H1 (cell line): ENCODE measurements at regions not wholly inside any gene's neighbourhood (a gene's known extent, or its start where the extent isn't known, plus 50 kb on each side); places are given as distances from the start of the nearest gene placed in this dataset.
A peak's percentile ranks its signal among the peaks of the same experiment; 100 is the strongest.

ENCODE experiments used
- CTCF ChIA-PET: fragments of 300-600 bp; sonication (Branson Sonifier 250); formaldehyde crosslinking; loops from one replicate; lab custom pipeline; 2021; ENCODE audit not compliant: partially characterized antibody; lab: Charles Lee
- POLR2A ChIA-PET: fragments of 300-600 bp; sonication (Branson Sonifier 250); formaldehyde crosslinking; loops from one replicate; lab custom pipeline; 2021; ENCODE audit warnings: inconsistent platforms; ENCODE audit not compliant: partially characterized antibody; lab: Charles Lee
- DNase-seq, 2 experiments: peaks; one replicate each; pipeline versions ENCODE4 v3.0.0 to v3.0.0-alpha.2; 2010 to 2022; ENCODE audit warnings: low spot score in 2 of 2, low read depth in 1 of 2, mixed read lengths in 1 of 2
- FAIRE-seq: peaks from 2 replicates; lab custom pipeline; 2011; peaks lifted over from hg19 to GRCh38; lab: Jason Lieb, UNC
- H2AFZ ChIP-seq: 2 replicates; pipeline ENCODE4 v1.8.1; 2012; ENCODE audit warnings: low read length, inconsistent platforms
- H2AK5ac ChIP-seq: 2 replicates; pipeline ENCODE4 v1.6.1; 2013; ENCODE audit warnings: low read depth, low read length
- H2BK120ac ChIP-seq: replicated peaks from 2 replicates; pipeline ENCODE3; 2013; ENCODE audit warnings: low read depth, low read length, inconsistent platforms
- H2BK12ac ChIP-seq: 2 replicates; pipeline ENCODE4 v1.6.1; 2013; ENCODE audit warnings: low read depth, low read length
- H2BK15ac ChIP-seq: 2 replicates; pipeline ENCODE4 v1.6.1; 2013; ENCODE audit warnings: low read length
- H2BK20ac ChIP-seq: 2 replicates; pipeline ENCODE4 v1.6.1; 2013; ENCODE audit warnings: low read length
- H2BK5ac ChIP-seq: 2 replicates; pipeline ENCODE4 v1.6.1; 2013; ENCODE audit warnings: low read depth, low read length
- H3K14ac ChIP-seq: 2 replicates; pipeline ENCODE4 v1.6.1; 2013; ENCODE audit warnings: inconsistent platforms; ENCODE audit not compliant: insufficient read length
- H3K18ac ChIP-seq: 2 replicates; pipeline ENCODE4 v1.6.1; 2013; ENCODE audit warnings: low read length; ENCODE audit errors: extremely low read depth
- H3K23ac ChIP-seq: 2 replicates; pipeline ENCODE4 v1.6.1; 2013; ENCODE audit warnings: inconsistent platforms; ENCODE audit not compliant: insufficient read length
- H3K23me2 ChIP-seq: 2 replicates; pipeline ENCODE4 v1.6.1; 2013; ENCODE audit warnings: low read depth, low read length
- H3K27ac ChIP-seq: 2 replicates; pipeline ENCODE4 v1.6.1; 2011; ENCODE audit warnings: low read depth, low read length, inconsistent platforms
- H3K27me3 ChIP-seq, 4 experiments: replicated peaks in 1 of 4; 1 replicate in 1 of 4; 2 replicates in 3 of 4; pipeline versions ENCODE4 v1.6.1 to v1.8.1; 2011 to 2013; ENCODE audit warnings: low read length in 3 of 4, mild to moderate bottlenecking in 3 of 4, inconsistent platforms in 2 of 4, mixed read lengths in 2 of 4, moderate library complexity in 1 of 4; ENCODE audit not compliant: control insufficient read depth in 3 of 4, insufficient read depth in 3 of 4; ENCODE audit errors: extremely low read depth in 1 of 4
- H3K36me3 ChIP-seq, 4 experiments: 2 replicates each; pipeline versions ENCODE4 v1.6.1 to v1.8.1; 2011 to 2013; ENCODE audit warnings: mild to moderate bottlenecking in 4 of 4, low read length in 3 of 4, moderate library complexity in 2 of 4, control low read depth in 1 of 4, inconsistent platforms in 1 of 4; ENCODE audit not compliant: insufficient read depth in 4 of 4, control insufficient read depth in 2 of 4
- H3K4ac ChIP-seq: replicated peaks from 2 replicates; pipeline ENCODE3; 2013; ENCODE audit warnings: low read length, low read depth, mixed read lengths, inconsistent platforms; ENCODE audit not compliant: insufficient read length
- H3K4me1 ChIP-seq, 4 experiments: replicated peaks in 1 of 4; 1 replicate in 1 of 4; 2 replicates in 3 of 4; pipeline versions ENCODE4 v1.6.1 to v1.8.1; 2011 to 2013; ENCODE audit warnings: low read length in 3 of 4, inconsistent platforms in 2 of 4, mixed read lengths in 1 of 4; ENCODE audit not compliant: insufficient read depth in 4 of 4, control insufficient read depth in 3 of 4
- H3K4me2 ChIP-seq, 2 experiments: 2 replicates each; pipeline versions ENCODE4 v1.6.1 to v1.8.1; 2011 to 2013; ENCODE audit warnings: low read depth in 2 of 2, low read length in 2 of 2, control low read depth in 1 of 2, inconsistent platforms in 1 of 2, mild to moderate bottlenecking in 1 of 2; ENCODE audit not compliant: insufficient read depth in 1 of 2
- H3K4me3 ChIP-seq, 4 experiments: fragments of 200-600, 300-600 bp in 1 of 4; sonication (generic), shearing (Covaris generic), sonication (Bioruptor Twin) in 1 of 4; 2 replicates each; pipeline versions ENCODE4 v1.5.1 to v1.8.1; 2011 to 2016; ENCODE audit warnings: low read length in 4 of 4, low read depth in 3 of 4, control low read depth in 2 of 4, inconsistent platforms in 2 of 4, mild to moderate bottlenecking in 2 of 4, mixed read lengths in 1 of 4, moderate library complexity in 1 of 4; ENCODE audit not compliant: insufficient read depth in 2 of 4; ENCODE audit errors: extremely low read depth in 1 of 4
- H3K56ac ChIP-seq: replicated peaks from 2 replicates; pipeline ENCODE3; 2013; ENCODE audit warnings: low read depth, mild to moderate bottlenecking, mixed read lengths, low read length, inconsistent platforms; ENCODE audit not compliant: insufficient read length
- H3K79me1 ChIP-seq: 2 replicates; pipeline ENCODE4 v1.6.1; 2013; ENCODE audit warnings: low read depth, low read length, control low read depth
- H3K79me2 ChIP-seq, 2 experiments: 2 replicates each; pipeline versions ENCODE4 v1.6.1 to v1.8.1; 2012 to 2013; ENCODE audit warnings: low read length in 2 of 2, mild to moderate bottlenecking in 2 of 2, inconsistent platforms in 1 of 2; ENCODE audit not compliant: insufficient read depth in 2 of 2, control insufficient read depth in 1 of 2
- H3K9ac ChIP-seq, 4 experiments: replicated peaks in 1 of 4; 1 replicate in 1 of 4; 2 replicates in 3 of 4; pipeline versions ENCODE4 v1.6.1 to v1.8.1; 2011 to 2013; ENCODE audit warnings: low read depth in 3 of 4, low read length in 3 of 4, control low read depth in 2 of 4, mild to moderate bottlenecking in 2 of 4, moderate library complexity in 2 of 4, inconsistent platforms in 1 of 4; ENCODE audit errors: extremely low read depth in 1 of 4
- H3K9me3 ChIP-seq, 2 experiments: 2 replicates each; pipeline versions ENCODE4 v1.6.1 to v1.8.1; 2012 to 2013; ENCODE audit warnings: mild to moderate bottlenecking in 2 of 2, moderate library complexity in 2 of 2, control low read depth in 1 of 2, inconsistent platforms in 1 of 2, low read depth in 1 of 2, low read length in 1 of 2, mixed read lengths in 1 of 2; ENCODE audit not compliant: insufficient read depth in 2 of 2
- H4K20me1 ChIP-seq, 2 experiments: replicated peaks in 1 of 2; 2 replicates each; pipeline versions ENCODE3 to v1.8.1; 2011 to 2013; ENCODE audit warnings: inconsistent platforms in 2 of 2, low read length in 2 of 2, mild to moderate bottlenecking in 1 of 2; ENCODE audit not compliant: insufficient read depth in 2 of 2, control insufficient read depth in 1 of 2
- H4K5ac ChIP-seq: 2 replicates; pipeline ENCODE4 v1.6.1; 2013; ENCODE audit warnings: low read length, low read depth, mixed read lengths, inconsistent platforms; ENCODE audit not compliant: insufficient read length
- H4K8ac ChIP-seq: 2 replicates; pipeline ENCODE4 v1.8.0; 2013; ENCODE audit warnings: mild to moderate bottlenecking, moderate library complexity, low read length, inconsistent platforms; ENCODE audit not compliant: insufficient read depth; ENCODE audit errors: extremely low read depth
- H4K91ac ChIP-seq: replicated peaks from 2 replicates; pipeline ENCODE3; 2013; ENCODE audit warnings: low read length, mixed read lengths, inconsistent platforms; ENCODE audit not compliant: insufficient read length
- ATF2 ChIP-seq: IDR thresholded peaks from 2 replicates; pipeline ENCODE4 v1.6.1; 2012; ENCODE audit warnings: low read length, inconsistent platforms
- BCL11A ChIP-seq, 2 experiments: IDR thresholded peaks; one replicate each; pipeline ENCODE4 v1.6.1; 2011; ENCODE audit warnings: low read depth in 2 of 2, low read length in 2 of 2, mild to moderate bottlenecking in 2 of 2
- CTCF ChIP-seq, 3 experiments: IDR thresholded peaks; 1 replicate in 2 of 3; 2 replicates in 1 of 3; pipeline versions ENCODE4 v1.5.1 to v1.6.1; 2011; ENCODE audit warnings: low read length in 3 of 3, mild to moderate bottlenecking in 3 of 3, inconsistent platforms in 2 of 3, low read depth in 1 of 3, moderate library complexity in 1 of 3; ENCODE audit not compliant: insufficient read depth in 1 of 3; ENCODE audit errors: control extremely low read depth in 1 of 3
- RAD21 ChIP-seq, 2 experiments: IDR thresholded peaks in 1 of 2; conservative IDR thresholded peaks in 1 of 2; 2 replicates each; pipeline ENCODE4 v1.6.1; 2011; ENCODE audit warnings: low read depth in 2 of 2, low read length in 2 of 2, improper control_type of control experiment in 1 of 2, inconsistent platforms in 1 of 2, mild to moderate bottlenecking in 1 of 2, moderate library complexity in 1 of 2
- RXRA ChIP-seq: IDR thresholded peaks from 2 replicates; pipeline ENCODE4 v1.6.1; 2011; ENCODE audit warnings: low read depth, mild to moderate bottlenecking, low read length, moderate library complexity; ENCODE audit not compliant: insufficient read depth
- YY1 ChIP-seq: IDR thresholded peaks from 2 replicates; pipeline ENCODE4 v1.6.1; 2011; ENCODE audit warnings: low read depth, mild to moderate bottlenecking, low read length
- WGBS, 2 experiments: shearing (Covaris generic) in 1 of 2; methylation state at CpG; one replicate each; pipeline versions ENCODE4 v1.1.6 to v1.1.7; 2013 to 2015; ENCODE audit warnings: low lambda C conversion rate in 2 of 2, mixed read lengths in 2 of 2, inconsistent platforms in 1 of 2, low coverage in 1 of 2, missing lambda C conversion rate in 1 of 2; ENCODE audit not compliant: insufficient replicate concordance in 2 of 2, insufficient coverage in 1 of 2, insufficient read length in 1 of 2; ENCODE audit errors: extremely low coverage in 1 of 2, missing lambda C conversion rate in 1 of 2; 5-methylcytosine and 5-hydroxymethylcytosine counted together

- no peak overlapping the region for H3K27ac ChIP-seq
- no peak overlapping the region for H3K4me2 ChIP-seq
- H3K4me1 ChIP-seq = no peaks in the 10 kb centered on the region
- H2BK120ac ChIP-seq = no peak overlapping the region
- H3K9ac ChIP-seq = no peak overlapping the region
- POLR2A ChIA-PET = no interaction called here
- FAIRE-seq (no peak), DNase-seq (no peak)
- no peak overlapping the region for H2BK12ac ChIP-seq
- H3K36me3 ChIP-seq = no peaks in the 10 kb centered on the region
- no peak overlapping the region for H3K23ac ChIP-seq
- no peak overlapping the region for H3K4ac ChIP-seq
- no peak overlapping the region for H2BK15ac ChIP-seq
- H2AFZ ChIP-seq = no peak overlapping the region
- H4K8ac ChIP-seq = no peak overlapping the region
- H2AK5ac ChIP-seq = no peak overlapping the region
- TF ChIP-seq RAD21 (IDR thresholded peaks at IDR 0.05 in 1 of 2, conservative IDR thresholded peaks at IDR 0.05 in 1 of 2; ENCODE audit: low read depth in 2 of 2, low read length in 2 of 2) = peak; percentile 41 to 57; a peak in 3 of 4 replicates
- TF ChIP-seq YY1 = no peak
- peak; percentile 30 to 55 (median 41); a peak in 3 of 4 replicates for TF ChIP-seq CTCF (IDR thresholded peaks at IDR 0.05; ENCODE audit: control extremely low read depth in 1 of 3, insufficient read depth in 1 of 3, low read depth in 1 of 3, low read length in 3 of 3)
- no peak for TF ChIP-seq BCL11A (IDR thresholded peaks at IDR 0.05; ENCODE audit: low read depth in 2 of 2, low read length in 2 of 2)
- TF ChIP-seq RXRA = no peak
- TF ChIP-seq ATF2 = no peak
- H4K5ac ChIP-seq = no peak overlapping the region
- H3K79me1 ChIP-seq = no peaks in the 10 kb centered on the region
- no peak overlapping the region for H4K91ac ChIP-seq
- peaks cover 15 to 22% of the 10 kb centered on the region in 2 experiments for H3K9me3 ChIP-seq
- no peaks in the 10 kb centered on the region for H3K27me3 ChIP-seq
- WGBS, 2 experiments = 88% methylated on average over 2 of the region's 2 CpGs; no CpG with 5 or more reads in 1 of the 2 experiments
- no peak overlapping the region for H2BK20ac ChIP-seq
- CTCF ChIA-PET = interaction anchor here (0.7 to 1.9 kb wide), 15 partner anchors 13 to 457 kb away, joined by 3 to 12 read pairs (median 3); no protein-coding TSS in a partner anchor
- no peak overlapping the region for H2BK5ac ChIP-seq
- H3K23me2 ChIP-seq = no peaks in the 10 kb centered on the region
- no peaks in the 10 kb centered on the region for H3K79me2 ChIP-seq
- H3K14ac ChIP-seq = no peak overlapping the region
- no peaks in the 10 kb centered on the region for H4K20me1 ChIP-seq
- no peak overlapping the region for H3K18ac ChIP-seq
- H3K56ac ChIP-seq = no peak overlapping the region
- no peak overlapping the region for H3K4me3 ChIP-seq
Observed at GRCh38 chr13:47794963-47795362, 206.1 kb downstream of the SUCLA2 start.
